Neural cell (in vitro differentiated cells): ENCODE measurements at regions not wholly inside any gene's neighbourhood (a gene's known extent, or its start where the extent isn't known, plus 50 kb on each side); places are given as distances from the start of the nearest gene placed in this dataset.

ENCODE experiments used
- EP300 ChIP-seq: fragments of 450-650 bp; conservative IDR thresholded peaks from 2 replicates; pipeline ENCODE4 v1.6.1; 2014; ENCODE audit warnings: antibody characterized with exemption, mild to moderate bottlenecking, moderate library complexity; ENCODE audit not compliant: poor library complexity, severe bottlenecking
- EZH2 ChIP-seq: fragments of 200-600, 300-800 bp; shearing (Covaris generic), sonication (generic); IDR thresholded peaks from 2 replicates; pipeline ENCODE4 v1.6.1; 2014; ENCODE audit warnings: antibody characterized with exemption, low read length, borderline replicate concordance, mild to moderate bottlenecking; ENCODE audit not compliant: insufficient read depth, poor library complexity, severe bottlenecking
- MXI1 ChIP-seq: fragments of 450-650 bp; conservative IDR thresholded peaks from 2 replicates; pipeline ENCODE4 v1.6.1; 2014; ENCODE audit warnings: antibody characterized with exemption, mild to moderate bottlenecking; ENCODE audit not compliant: poor library complexity, severe bottlenecking
- POLR2AphosphoS5 ChIP-seq: IDR thresholded peaks from 2 replicates; pipeline ENCODE4 v1.6.1; 2012
- RAD21 ChIP-seq: fragments of 450-650 bp; conservative IDR thresholded peaks from 2 replicates; pipeline ENCODE4 v1.6.1; 2014; ENCODE audit warnings: antibody characterized with exemption, mild to moderate bottlenecking, moderate library complexity
- TAF1 ChIP-seq: IDR thresholded peaks from 2 replicates; pipeline ENCODE4 v1.6.1; 2012; ENCODE audit warnings: low read depth
- TF ChIP-seq, protein P1 (sequence below): fragments of 450-650 bp; IDR thresholded peaks from 2 replicates; pipeline ENCODE4 v1.5.1; 2014; ENCODE audit warnings: antibody characterized with exemption, mild to moderate bottlenecking, moderate library complexity; ENCODE audit not compliant: poor library complexity, severe bottlenecking
- TF ChIP-seq, protein P2 (sequence below): IDR thresholded peaks from 2 replicates; pipeline ENCODE4 v1.6.1; 2012; ENCODE audit warnings: borderline replicate concordance

GRCh38 chr4:72663828-72664227 lies 94.8 kb upstream of the ADAMTS3 start:
- TF ChIP-seq, protein P1, sequence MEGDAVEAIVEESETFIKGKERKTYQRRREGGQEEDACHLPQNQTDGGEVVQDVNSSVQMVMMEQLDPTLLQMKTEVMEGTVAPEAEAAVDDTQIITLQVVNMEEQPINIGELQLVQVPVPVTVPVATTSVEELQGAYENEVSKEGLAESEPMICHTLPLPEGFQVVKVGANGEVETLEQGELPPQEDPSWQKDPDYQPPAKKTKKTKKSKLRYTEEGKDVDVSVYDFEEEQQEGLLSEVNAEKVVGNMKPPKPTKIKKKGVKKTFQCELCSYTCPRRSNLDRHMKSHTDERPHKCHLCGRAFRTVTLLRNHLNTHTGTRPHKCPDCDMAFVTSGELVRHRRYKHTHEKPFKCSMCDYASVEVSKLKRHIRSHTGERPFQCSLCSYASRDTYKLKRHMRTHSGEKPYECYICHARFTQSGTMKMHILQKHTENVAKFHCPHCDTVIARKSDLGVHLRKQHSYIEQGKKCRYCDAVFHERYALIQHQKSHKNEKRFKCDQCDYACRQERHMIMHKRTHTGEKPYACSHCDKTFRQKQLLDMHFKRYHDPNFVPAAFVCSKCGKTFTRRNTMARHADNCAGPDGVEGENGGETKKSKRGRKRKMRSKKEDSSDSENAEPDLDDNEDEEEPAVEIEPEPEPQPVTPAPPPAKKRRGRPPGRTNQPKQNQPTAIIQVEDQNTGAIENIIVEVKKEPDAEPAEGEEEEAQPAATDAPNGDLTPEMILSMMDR, result no peak
- no peak for TF ChIP-seq EP300
- no peak for TF ChIP-seq EZH2
- TF ChIP-seq POLR2AphosphoS5, result no peak
- no peak for TF ChIP-seq MXI1
- no peak for TF ChIP-seq RAD21
- TF ChIP-seq TAF1, result no peak
- TF ChIP-seq, protein P2, sequence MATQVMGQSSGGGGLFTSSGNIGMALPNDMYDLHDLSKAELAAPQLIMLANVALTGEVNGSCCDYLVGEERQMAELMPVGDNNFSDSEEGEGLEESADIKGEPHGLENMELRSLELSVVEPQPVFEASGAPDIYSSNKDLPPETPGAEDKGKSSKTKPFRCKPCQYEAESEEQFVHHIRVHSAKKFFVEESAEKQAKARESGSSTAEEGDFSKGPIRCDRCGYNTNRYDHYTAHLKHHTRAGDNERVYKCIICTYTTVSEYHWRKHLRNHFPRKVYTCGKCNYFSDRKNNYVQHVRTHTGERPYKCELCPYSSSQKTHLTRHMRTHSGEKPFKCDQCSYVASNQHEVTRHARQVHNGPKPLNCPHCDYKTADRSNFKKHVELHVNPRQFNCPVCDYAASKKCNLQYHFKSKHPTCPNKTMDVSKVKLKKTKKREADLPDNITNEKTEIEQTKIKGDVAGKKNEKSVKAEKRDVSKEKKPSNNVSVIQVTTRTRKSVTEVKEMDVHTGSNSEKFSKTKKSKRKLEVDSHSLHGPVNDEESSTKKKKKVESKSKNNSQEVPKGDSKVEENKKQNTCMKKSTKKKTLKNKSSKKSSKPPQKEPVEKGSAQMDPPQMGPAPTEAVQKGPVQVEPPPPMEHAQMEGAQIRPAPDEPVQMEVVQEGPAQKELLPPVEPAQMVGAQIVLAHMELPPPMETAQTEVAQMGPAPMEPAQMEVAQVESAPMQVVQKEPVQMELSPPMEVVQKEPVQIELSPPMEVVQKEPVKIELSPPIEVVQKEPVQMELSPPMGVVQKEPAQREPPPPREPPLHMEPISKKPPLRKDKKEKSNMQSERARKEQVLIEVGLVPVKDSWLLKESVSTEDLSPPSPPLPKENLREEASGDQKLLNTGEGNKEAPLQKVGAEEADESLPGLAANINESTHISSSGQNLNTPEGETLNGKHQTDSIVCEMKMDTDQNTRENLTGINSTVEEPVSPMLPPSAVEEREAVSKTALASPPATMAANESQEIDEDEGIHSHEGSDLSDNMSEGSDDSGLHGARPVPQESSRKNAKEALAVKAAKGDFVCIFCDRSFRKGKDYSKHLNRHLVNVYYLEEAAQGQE, result no peak
